LNCAP (cell line): ENCODE measurements at regions not wholly inside any gene's neighbourhood (a gene's known extent, or its start where the extent isn't known, plus 50 kb on each side); places are given as distances from the start of the nearest gene placed in this dataset.

ENCODE experiments used
- TF ChIP-seq, protein P1 (sequence below): fragments of 450-650 bp; IDR thresholded peaks from 2 replicates; pipeline ENCODE4 v1.5.1; 2017; ENCODE audit warnings: mild to moderate bottlenecking

GRCh38 chr2:60275958-60276357 lies 277.5 kb downstream of the BCL11A start:
- TF ChIP-seq, protein P1, sequence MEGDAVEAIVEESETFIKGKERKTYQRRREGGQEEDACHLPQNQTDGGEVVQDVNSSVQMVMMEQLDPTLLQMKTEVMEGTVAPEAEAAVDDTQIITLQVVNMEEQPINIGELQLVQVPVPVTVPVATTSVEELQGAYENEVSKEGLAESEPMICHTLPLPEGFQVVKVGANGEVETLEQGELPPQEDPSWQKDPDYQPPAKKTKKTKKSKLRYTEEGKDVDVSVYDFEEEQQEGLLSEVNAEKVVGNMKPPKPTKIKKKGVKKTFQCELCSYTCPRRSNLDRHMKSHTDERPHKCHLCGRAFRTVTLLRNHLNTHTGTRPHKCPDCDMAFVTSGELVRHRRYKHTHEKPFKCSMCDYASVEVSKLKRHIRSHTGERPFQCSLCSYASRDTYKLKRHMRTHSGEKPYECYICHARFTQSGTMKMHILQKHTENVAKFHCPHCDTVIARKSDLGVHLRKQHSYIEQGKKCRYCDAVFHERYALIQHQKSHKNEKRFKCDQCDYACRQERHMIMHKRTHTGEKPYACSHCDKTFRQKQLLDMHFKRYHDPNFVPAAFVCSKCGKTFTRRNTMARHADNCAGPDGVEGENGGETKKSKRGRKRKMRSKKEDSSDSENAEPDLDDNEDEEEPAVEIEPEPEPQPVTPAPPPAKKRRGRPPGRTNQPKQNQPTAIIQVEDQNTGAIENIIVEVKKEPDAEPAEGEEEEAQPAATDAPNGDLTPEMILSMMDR = no peak

- TF ChIP-seq, protein P1 = no peak
Measured at GRCh38 chr2:60273836-60274235, 279.6 kb downstream of the BCL11A start.

GRCh38 chr2:60271713-60272112 lies 281.7 kb downstream of the BCL11A start:
- TF ChIP-seq, protein P1 = no peak

DNA sequence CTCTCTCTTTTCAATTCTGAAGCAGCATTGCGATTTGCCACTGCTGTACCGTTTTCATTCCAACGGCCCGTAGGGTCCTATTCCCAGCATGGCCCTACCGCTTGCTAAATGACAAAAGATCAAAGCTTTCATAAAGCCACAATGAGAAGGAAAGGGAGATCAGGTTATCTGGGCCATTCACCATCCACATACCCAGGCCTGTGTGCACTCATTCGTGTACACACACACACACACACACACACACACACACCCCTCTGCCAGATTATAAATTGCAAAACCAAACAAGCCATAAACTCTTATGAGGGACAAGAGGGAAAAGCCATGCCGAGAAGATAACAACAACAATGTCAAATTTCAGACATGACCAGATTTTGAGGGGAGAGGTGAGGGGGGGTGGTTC lies 282.3 kb downstream of the BCL11A start:
- TF ChIP-seq, protein P1 = no peak

GRCh38 chr2:60268661-60269060 lies 284.8 kb downstream of the BCL11A start:
- TF ChIP-seq, protein P1 = no peak

DNA sequence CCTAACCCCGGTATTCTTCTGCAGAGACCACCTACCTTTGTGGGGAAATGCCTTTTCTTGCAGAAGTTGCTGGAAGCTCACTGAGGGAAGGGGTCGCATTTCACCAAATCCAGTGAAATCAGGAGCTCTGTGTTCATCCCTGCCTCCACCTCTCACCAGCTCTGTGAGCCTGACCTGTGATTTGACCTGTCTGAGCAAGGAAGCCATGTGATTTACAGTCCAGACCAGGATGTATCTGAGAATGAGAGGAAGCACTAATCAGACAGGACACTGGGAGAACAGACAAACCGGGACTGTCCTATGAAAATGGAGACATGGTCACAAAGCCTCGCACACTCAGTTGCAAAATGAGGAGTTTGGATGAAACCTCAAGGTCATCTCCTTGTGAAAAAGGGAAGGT lies 285.4 kb downstream of the BCL11A start:
- TF ChIP-seq, protein P1 = no peak

GRCh38 chr2:60267122-60267521 lies 286.3 kb downstream of the BCL11A start:
- TF ChIP-seq, protein P1 = no peak

- TF ChIP-seq, protein P1 = no peak
Measured at GRCh38 chr2:60262178-60262577, 291.3 kb downstream of the BCL11A start.
